ENCODE measurements at regions not wholly inside any gene's neighbourhood (a gene's known extent, or its start where the extent isn't known, plus 50 kb on each side); places are given as distances from the start of the nearest gene placed in this dataset.

DNA sequence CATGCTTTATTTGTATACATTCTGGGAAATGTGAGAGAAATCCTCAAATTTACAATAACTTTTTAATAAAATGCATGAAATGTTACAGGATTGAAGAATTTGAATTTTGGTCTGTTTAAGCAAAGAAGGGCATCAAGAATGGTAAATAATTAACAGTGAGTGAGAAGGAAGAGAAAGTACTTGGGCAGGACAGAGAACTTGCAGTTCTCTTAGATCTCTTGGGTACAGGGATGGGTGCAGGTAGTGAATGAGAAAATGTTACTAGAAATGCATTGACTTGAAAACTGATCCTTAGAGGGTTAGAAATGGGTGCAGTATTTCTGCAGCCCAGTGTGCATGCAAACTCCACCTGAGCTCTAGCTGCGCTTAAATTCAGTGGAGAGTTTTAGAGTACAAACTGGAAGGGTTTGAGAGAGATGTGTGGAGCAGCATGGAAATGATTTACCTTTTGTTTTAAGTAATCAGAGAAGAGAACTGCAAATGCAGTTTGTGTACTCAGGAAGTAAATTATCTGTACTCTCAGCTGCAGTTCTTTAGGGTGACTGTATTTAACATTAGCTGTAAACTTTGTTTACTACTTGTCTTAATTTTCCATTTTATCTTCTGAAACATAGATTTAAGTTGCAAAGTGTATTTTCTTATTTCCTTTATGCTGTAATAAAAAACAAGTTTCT is 51.0 kb upstream of the RAB27B start:
- ATAC-seq (no peak), DNase-seq (ENCODE audit: low read depth, low spot score) (no peak)
- in situ Hi-C loops (cut with HindIII; ENCODE audit: low pct_unique_long_range_greater_than_20kb, low sequenced_read_pairs) (no loop called here), intact Hi-C loops (cut with micrococcal nuclease; ENCODE audit: unreplicated experiment) (no loop called here)
- Histone ChIP-seq H3K27ac (ENCODE audit: low read length) (no peak overlapping the region; the same call in 1 of the 2 replicates), H3K4me1 (ENCODE audit: control insufficient read depth, insufficient read depth, low read length) (peaks cover 9% of the 10 kb centered on the region), H3K9me3 (ENCODE audit: control insufficient read depth, insufficient read depth, low read depth, low read length) (no peaks in the 10 kb centered on the region), H3K4me3 (ENCODE audit: low read depth in 2 of 2, low read length in 2 of 2) (no peak overlapping the region), H3K27me3 (ENCODE audit: control insufficient read depth, insufficient read depth, low read length) (no peaks in the 10 kb centered on the region), H3K36me3 (ENCODE audit: control insufficient read depth, insufficient read depth, low read length) (no peaks in the 10 kb centered on the region)
- ChIA-PET CTCF (no interaction called here), POLR2A (no interaction called here)
- no peak for TF ChIP-seq SIN3A (IDR thresholded peaks at IDR 0.05; ENCODE audit: borderline replicate concordance, insufficient read depth, low read depth, low read length)
- TF ChIP-seq POLR2AphosphoS5 (IDR thresholded peaks at IDR 0.05; ENCODE audit: low read depth, low read length), result no peak
- TF ChIP-seq REST (IDR thresholded peaks at IDR 0.05; ENCODE audit: insufficient read depth in 1 of 2, low read depth in 2 of 2, low read length in 1 of 2), result no peak
- no peak for TF ChIP-seq TCF7L2 (IDR thresholded peaks at IDR 0.05; ENCODE audit: low read depth, low read length)
- TF ChIP-seq CTCF (IDR thresholded peaks at IDR 0.05), result no peak
- BruUV-seq (replicated peaks), result no TSS peak

- no peak for DNase-seq (ENCODE audit: low read depth, low spot score)
- BruUV-seq (replicated peaks), result no TSS peak
- Histone ChIP-seq H3K4me3 (ENCODE audit: low read depth in 2 of 2, low read length in 2 of 2) (no peak overlapping the region), H3K9me3 (ENCODE audit: control insufficient read depth, insufficient read depth, low read depth, low read length) (no peaks in the 10 kb centered on the region), H3K27ac (ENCODE audit: low read length) (no peak overlapping the region), H3K27me3 (ENCODE audit: control insufficient read depth, insufficient read depth, low read length) (no peaks in the 10 kb centered on the region), H3K36me3 (ENCODE audit: control insufficient read depth, insufficient read depth, low read length) (no peaks in the 10 kb centered on the region), H3K4me1 (ENCODE audit: control insufficient read depth, insufficient read depth, low read length) (peaks cover 9% of the 10 kb centered on the region)
- CTCF ChIA-PET, result no interaction called here
- ATAC-seq, result no peak
- intact Hi-C loops (cut with micrococcal nuclease; ENCODE audit: unreplicated experiment), result no loop called here
- POLR2A ChIA-PET, result no interaction called here
- no peak for TF ChIP-seq TCF7L2 (IDR thresholded peaks at IDR 0.05; ENCODE audit: low read depth, low read length)
- TF ChIP-seq REST (IDR thresholded peaks at IDR 0.05; ENCODE audit: insufficient read depth in 1 of 2, low read depth in 2 of 2, low read length in 1 of 2), result no peak
- TF ChIP-seq POLR2AphosphoS5 (IDR thresholded peaks at IDR 0.05; ENCODE audit: low read depth, low read length), result no peak
- no peak for TF ChIP-seq CTCF (IDR thresholded peaks at IDR 0.05)
- TF ChIP-seq SIN3A (IDR thresholded peaks at IDR 0.05; ENCODE audit: borderline replicate concordance, insufficient read depth, low read depth, low read length), result no peak
- in situ Hi-C loops (cut with HindIII; ENCODE audit: low pct_unique_long_range_greater_than_20kb, low sequenced_read_pairs), result no loop called here
Observed at GRCh38 chr18:54777989-54778388, 50.3 kb upstream of the RAB27B start.
